Hepatocyte (in vitro differentiated cells): ENCODE measurements at regions not wholly inside any gene's neighbourhood (a gene's known extent, or its start where the extent isn't known, plus 50 kb on each side); places are given as distances from the start of the nearest gene placed in this dataset.

Source experiments
- EZH2 ChIP-seq: fragments of 200-600 bp; sonication (generic); IDR thresholded peaks from 2 replicates; pipeline ENCODE4 v1.6.1; 2016; ENCODE audit warnings: antibody characterized with exemption, mild to moderate bottlenecking, borderline replicate concordance
- EZH2phosphoT487 ChIP-seq: fragments of 200-600 bp; sonication (generic); IDR thresholded peaks from one replicate; pipeline ENCODE4 v1.6.1; 2018; ENCODE audit warnings: antibody characterized with exemption, mild to moderate bottlenecking, low read depth, moderate library complexity; ENCODE audit not compliant: unreplicated experiment, severe bottlenecking
- TF ChIP-seq, protein P1 (sequence below): fragments of 200-600 bp; sonication (generic); IDR thresholded peaks from 2 replicates; pipeline ENCODE4 v1.5.1; 2016; ENCODE audit warnings: antibody characterized with exemption, mild to moderate bottlenecking; ENCODE audit not compliant: poor library complexity

DNA sequence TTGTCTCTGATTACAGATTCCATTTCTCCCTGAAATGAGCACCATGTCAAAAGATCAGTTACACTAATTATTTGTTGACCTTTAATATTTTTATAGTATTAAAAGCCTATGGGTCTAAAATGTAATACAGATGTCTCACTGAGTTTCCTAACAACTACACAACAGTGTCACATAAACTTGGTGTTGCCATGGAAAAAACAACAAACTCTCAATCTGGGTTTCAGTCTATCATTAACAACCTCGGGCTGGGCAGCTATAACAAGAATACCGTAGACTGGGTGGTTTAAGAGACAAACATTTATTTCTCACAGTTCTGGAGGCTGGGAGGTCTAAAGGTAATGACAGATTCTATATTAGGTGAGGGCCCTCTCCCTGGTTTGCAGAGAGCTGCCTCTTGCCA lies 407.1 kb downstream of the HNRNPD start:
- TF ChIP-seq, protein P1, sequence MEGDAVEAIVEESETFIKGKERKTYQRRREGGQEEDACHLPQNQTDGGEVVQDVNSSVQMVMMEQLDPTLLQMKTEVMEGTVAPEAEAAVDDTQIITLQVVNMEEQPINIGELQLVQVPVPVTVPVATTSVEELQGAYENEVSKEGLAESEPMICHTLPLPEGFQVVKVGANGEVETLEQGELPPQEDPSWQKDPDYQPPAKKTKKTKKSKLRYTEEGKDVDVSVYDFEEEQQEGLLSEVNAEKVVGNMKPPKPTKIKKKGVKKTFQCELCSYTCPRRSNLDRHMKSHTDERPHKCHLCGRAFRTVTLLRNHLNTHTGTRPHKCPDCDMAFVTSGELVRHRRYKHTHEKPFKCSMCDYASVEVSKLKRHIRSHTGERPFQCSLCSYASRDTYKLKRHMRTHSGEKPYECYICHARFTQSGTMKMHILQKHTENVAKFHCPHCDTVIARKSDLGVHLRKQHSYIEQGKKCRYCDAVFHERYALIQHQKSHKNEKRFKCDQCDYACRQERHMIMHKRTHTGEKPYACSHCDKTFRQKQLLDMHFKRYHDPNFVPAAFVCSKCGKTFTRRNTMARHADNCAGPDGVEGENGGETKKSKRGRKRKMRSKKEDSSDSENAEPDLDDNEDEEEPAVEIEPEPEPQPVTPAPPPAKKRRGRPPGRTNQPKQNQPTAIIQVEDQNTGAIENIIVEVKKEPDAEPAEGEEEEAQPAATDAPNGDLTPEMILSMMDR: no peak
- TF ChIP-seq EZH2phosphoT487: no peak
- no peak for TF ChIP-seq EZH2
